GM19397 (cell line): ENCODE measurements at regions not wholly inside any gene's neighbourhood (a gene's known extent, or its start where the extent isn't known, plus 50 kb on each side); places are given as distances from the start of the nearest gene placed in this dataset.
"Not testable (repeated sequence)": the region's sequence is repeated elsewhere in the genome, so short reads cannot be mapped to it uniquely, and the experiment has no call there.

Experiments used
- ATAC-seq: cut with Tn5 transposase; IDR thresholded peaks from one replicate; pipeline ENCODE4 v1.9.1; 2021; ENCODE audit warnings: mild to moderate bottlenecking, moderate library complexity; ENCODE audit not compliant: unreplicated experiment

GRCh38 chr9:108766626-108767161 lies 89.1 kb downstream of the ACTL7B start:
- ATAC-seq: no peak

GRCh38 chr9:108765265-108765664 lies 90.5 kb downstream of the ACTL7B start:
- no peak for ATAC-seq

GRCh38 chr9:108762348-108763055 lies 93.3 kb downstream of the ACTL7B start:
- ATAC-seq: no peak

- peak; percentile 65 for ATAC-seq
Observed at GRCh38 chr9:108761655-108762347, 94.0 kb downstream of the ACTL7B start.

GRCh38 chr9:108760841-108761240 lies 94.9 kb downstream of the ACTL7B start:
- ATAC-seq: no peak

GRCh38 chr9:108759835-108760234 lies 96.0 kb downstream of the ACTL7B start:
- no peak for ATAC-seq

- no peak for ATAC-seq
Observed at GRCh38 chr9:108759399-108759798, 96.4 kb downstream of the ACTL7B start.

GRCh38 chr9:108756746-108757490 lies 98.9 kb downstream of the ACTL7B start:
- no peak for ATAC-seq

GRCh38 chr9:108755979-108756378 lies 99.8 kb downstream of the ACTL7B start:
- no peak for ATAC-seq

- no peak for ATAC-seq
Observed at GRCh38 chr9:108751369-108751768, 104.4 kb downstream of the ACTL7B start.

GRCh38 chr9:108750661-108751215 lies 105.0 kb downstream of the ACTL7B start:
- ATAC-seq: no peak

- ATAC-seq: no peak
Observed at GRCh38 chr9:108748776-108749175, 107.0 kb downstream of the ACTL7B start.

GRCh38 chr9:108746864-108747263 lies 108.9 kb downstream of the ACTL7B start:
- no peak for ATAC-seq

- ATAC-seq: no peak
Observed at GRCh38 chr9:108746001-108746400, 109.8 kb downstream of the ACTL7B start.

- no peak for ATAC-seq
Observed at GRCh38 chr9:108744641-108745040, 111.1 kb downstream of the ACTL7B start.

GRCh38 chr9:108743901-108744371 lies 111.8 kb downstream of the ACTL7B start:
- ATAC-seq: no peak

GRCh38 chr9:108743416-108743815 lies 112.4 kb downstream of the ACTL7B start:
- no peak for ATAC-seq

GRCh38 chr9:108742191-108742590 lies 113.6 kb downstream of the ACTL7B start:
- ATAC-seq: no peak

GRCh38 chr9:108731292-108731691 lies 124.5 kb downstream of the ACTL7B start:
- ATAC-seq: not testable (repeated sequence)

- no peak for ATAC-seq
Observed at GRCh38 chr9:108727580-108728111, 128.1 kb downstream of the ACTL7B start.

GRCh38 chr9:108724652-108725051 lies 131.1 kb downstream of the ACTL7B start:
- ATAC-seq: no peak
